ENCODE measurements at regions not wholly inside any gene's neighbourhood (a gene's known extent, or its start where the extent isn't known, plus 50 kb on each side); places are given as distances from the start of the nearest gene placed in this dataset.
"Not testable (repeated sequence)": the region's sequence is repeated elsewhere in the genome, so short reads cannot be mapped to it uniquely, and the experiment has no call there.

DNA sequence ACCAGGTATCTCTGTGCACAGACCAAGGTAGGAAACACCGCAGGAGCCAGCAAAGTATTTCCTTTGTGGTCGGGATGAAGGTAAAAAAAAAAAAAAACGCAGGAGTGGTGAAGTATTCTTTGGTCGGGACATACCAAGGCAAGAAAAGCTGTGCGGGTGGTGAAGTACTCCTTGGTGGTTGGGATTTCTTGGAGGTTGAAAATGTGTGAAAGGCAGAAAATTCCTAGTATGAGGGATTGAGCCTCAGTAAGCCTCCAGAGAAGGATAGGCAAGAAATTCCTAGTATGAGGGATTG is 802.6 kb downstream of the PLA2G4A start:
- no peak for DNase-seq (ENCODE audit: low read depth in 3 of 3)

- no peak for DNase-seq (ENCODE audit: low read depth in 3 of 3)
Measured at GRCh38 chr1:187631984-187632383, 803.2 kb downstream of the PLA2G4A start.

GRCh38 chr1:187634940-187635339 is 806.2 kb downstream of the PLA2G4A start:
- DNase-seq (ENCODE audit: low read depth in 3 of 3): no peak

GRCh38 chr1:187638733-187639434 is 810.1 kb downstream of the PLA2G4A start:
- DNase-seq (ENCODE audit: low read depth in 3 of 3): no peak

GRCh38 chr1:187641015-187641414 is 812.3 kb downstream of the PLA2G4A start:
- DNase-seq (ENCODE audit: low read depth in 3 of 3): no peak

GRCh38 chr1:187641463-187641862 is 812.7 kb downstream of the PLA2G4A start:
- DNase-seq (ENCODE audit: low read depth in 3 of 3): no peak

DNA sequence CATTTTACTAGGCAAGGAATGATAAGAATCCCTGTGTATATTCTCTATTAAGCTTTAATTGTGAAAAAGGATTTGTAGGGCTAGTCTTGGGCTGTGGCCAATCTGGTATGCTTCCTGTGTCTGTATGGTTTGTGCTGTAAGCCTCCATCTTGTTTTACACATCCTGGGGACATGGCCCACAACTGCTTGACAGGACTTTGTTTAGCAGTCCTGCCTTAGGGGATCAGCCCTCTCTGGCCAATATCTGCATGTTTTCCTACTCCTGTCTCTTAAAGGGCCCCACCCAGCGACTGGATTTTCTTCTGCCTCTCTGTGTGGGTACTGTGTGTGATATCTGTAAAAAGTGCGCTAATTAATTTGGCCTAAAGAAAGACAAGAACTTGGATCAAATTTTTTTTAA is 813.2 kb downstream of the PLA2G4A start:
- DNase-seq (ENCODE audit: low read depth in 3 of 3): no peak

DNA sequence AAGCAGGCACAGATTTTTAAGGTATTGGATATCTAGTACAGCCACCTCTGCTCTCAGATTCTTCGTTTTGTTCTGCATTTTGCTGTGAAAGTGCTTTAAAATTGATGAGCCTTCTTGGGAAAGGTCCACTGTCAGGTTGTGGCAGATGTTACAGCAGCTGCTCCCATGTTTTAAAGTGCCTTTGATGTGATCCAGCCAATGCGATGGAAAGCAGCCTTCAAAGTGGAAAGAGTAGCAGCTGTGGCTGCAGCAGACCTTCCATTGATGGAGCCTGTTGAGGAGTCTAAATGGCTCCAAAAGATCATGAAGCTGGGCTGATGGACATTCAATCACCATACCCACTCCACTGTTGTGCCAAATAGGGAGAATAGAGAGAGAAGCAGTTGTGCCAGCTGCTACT is 816.9 kb downstream of the PLA2G4A start:
- DNase-seq (ENCODE audit: low read depth in 3 of 3): no peak

GRCh38 chr1:187646536-187647107 is 817.9 kb downstream of the PLA2G4A start:
- DNase-seq (ENCODE audit: low read depth in 3 of 3): no peak

- DNase-seq (ENCODE audit: low read depth in 3 of 3): no peak
Measured at GRCh38 chr1:187648091-187648490, 819.3 kb downstream of the PLA2G4A start.

DNA sequence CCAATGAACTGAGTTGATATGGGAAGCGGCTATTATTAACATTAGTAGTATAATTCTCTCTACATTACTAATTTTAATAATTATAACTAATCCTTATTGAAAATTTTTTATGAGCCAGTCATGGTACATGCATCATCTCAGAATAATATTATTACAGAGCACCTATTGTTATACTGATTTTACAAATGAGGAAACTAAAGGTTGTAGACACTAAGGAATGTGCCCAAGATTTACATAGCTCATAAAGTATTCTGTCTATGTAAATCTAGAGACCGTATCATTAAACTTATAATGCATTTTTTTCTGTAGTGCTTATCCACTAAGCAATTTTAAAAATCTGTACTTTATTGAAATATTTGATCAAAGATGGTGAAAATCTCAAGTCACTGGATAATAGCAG is 825.9 kb downstream of the PLA2G4A start:
- no peak for DNase-seq (ENCODE audit: low read depth in 3 of 3)

GRCh38 chr1:187655104-187655503 is 826.4 kb downstream of the PLA2G4A start:
- no peak for DNase-seq (ENCODE audit: low read depth in 3 of 3)

DNA sequence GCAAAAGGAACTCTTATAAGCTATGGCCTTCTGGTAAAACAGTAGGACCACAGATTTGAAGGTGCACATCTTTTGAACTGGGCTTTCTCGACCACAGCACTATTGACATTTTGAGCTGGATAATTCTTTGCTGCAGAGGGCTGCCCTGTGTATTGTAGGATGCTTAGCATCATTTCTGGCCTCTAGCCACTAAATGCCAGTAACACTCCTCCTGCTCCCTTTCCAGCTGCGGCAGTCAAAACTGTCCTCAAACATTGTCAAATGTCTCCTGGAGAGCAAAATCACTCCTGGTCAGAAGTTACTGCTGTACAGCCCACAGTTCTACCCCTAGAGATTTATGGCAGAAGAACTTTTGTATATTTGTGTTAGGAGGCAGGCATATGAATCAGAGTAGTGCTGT is 836.7 kb downstream of the PLA2G4A start:
- DNase-seq (ENCODE audit: low read depth in 3 of 3): no peak

- DNase-seq (ENCODE audit: low read depth in 3 of 3): no peak
Measured at GRCh38 chr1:187680823-187681222, 852.1 kb downstream of the PLA2G4A start.

GRCh38 chr1:187682112-187682511 is 853.4 kb downstream of the PLA2G4A start:
- DNase-seq (ENCODE audit: low read depth in 3 of 3): no peak

DNA sequence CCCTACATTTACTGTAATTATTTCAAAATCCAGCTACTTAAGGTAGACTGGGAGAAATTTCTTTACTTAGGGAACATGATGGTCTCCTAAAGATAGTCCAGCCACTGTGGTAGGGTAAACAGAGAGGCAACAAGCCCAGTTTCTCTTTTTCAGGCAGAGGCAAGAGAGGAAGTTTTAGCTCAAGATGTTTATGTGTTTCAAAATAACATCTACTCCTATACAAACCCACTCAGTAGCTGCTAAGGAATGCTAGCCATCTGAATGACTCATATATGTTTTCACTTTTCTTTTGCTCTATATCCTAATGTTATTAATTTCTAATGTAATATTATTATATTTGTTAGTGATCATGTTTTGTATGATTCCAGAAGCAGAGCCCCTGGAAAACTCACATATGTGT is 856.6 kb downstream of the PLA2G4A start:
- no peak for DNase-seq (ENCODE audit: low read depth in 3 of 3)

DNA sequence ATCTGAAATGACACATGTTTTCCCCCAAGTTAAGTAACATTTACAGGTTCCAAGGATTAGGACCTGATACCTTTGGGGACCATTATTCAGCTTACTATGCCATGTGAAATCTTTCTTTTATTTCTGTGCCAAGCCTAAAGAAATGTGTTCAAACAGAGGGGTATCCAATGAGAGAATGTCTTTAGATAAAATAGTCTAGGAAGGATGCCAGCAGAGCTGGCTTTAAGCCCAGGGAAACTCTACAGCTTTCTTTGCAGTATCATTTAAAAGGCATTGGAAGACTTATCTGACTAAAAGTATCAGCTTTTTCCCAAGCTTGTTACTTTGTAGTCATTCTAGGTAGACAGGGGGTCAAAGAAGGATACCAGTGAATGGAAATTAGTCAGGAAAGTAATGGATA is 860.4 kb downstream of the PLA2G4A start:
- DNase-seq (ENCODE audit: low read depth in 3 of 3): no peak

DNA sequence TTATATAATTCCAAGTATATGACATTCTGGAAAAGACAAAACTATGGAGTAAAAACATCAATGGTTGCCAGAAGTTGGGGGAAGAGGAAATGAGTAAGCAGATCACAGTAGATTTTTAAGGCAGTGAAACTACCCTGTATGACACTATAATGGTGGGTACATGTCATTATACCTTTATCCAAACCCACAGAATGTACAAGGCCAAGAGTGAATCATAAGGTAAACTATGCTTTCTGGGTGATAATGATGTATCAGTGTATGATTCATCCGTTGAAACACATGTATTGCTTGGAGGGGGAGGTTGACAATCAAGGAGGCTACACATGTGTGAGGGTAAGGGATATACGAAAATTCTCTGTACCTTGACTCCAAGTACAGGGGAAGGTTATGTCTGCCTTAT is 862.7 kb downstream of the PLA2G4A start:
- DNase-seq (ENCODE audit: low read depth in 3 of 3): no peak

DNA sequence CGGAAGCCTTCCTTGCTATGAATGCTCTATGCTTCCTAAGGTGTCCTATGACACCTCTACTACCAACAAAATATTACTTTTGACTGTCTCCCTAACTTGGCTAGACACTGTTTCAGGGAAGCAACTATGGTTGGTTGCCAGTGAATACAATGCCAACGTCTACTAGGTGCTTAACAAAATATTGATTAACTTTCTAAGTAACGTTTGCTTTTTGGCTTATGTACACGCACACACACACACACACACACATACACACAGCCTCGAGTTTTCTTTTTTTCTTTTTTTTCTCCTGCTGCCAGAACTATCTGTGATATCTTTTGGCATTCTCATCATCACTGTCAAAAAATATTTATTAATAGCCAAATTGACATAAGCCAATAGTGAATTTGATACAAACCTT is 864.0 kb downstream of the PLA2G4A start:
- no peak for DNase-seq (ENCODE audit: low read depth in 3 of 3)

DNA sequence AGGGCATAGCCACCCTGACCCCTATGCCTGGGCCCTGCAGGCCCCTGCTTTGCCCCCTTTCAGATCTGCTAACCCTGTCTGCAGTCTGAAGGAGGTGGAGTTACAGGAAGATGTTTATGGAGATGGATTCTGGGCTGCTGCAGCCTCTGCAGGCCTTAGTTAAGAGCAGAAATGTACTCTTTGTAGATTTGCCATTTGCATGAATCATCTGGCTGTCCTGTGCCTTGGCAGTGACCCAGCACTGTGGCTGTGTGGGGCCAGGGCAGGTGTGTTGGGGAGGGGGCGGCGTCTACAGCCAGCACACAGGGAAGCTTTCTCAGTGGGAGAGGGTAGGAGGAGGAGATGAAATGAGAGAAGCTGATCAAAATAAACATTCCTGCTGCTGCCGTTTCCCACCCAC is 867.3 kb downstream of the PLA2G4A start:
- DNase-seq (ENCODE audit: low read depth in 3 of 3): no peak

DNA sequence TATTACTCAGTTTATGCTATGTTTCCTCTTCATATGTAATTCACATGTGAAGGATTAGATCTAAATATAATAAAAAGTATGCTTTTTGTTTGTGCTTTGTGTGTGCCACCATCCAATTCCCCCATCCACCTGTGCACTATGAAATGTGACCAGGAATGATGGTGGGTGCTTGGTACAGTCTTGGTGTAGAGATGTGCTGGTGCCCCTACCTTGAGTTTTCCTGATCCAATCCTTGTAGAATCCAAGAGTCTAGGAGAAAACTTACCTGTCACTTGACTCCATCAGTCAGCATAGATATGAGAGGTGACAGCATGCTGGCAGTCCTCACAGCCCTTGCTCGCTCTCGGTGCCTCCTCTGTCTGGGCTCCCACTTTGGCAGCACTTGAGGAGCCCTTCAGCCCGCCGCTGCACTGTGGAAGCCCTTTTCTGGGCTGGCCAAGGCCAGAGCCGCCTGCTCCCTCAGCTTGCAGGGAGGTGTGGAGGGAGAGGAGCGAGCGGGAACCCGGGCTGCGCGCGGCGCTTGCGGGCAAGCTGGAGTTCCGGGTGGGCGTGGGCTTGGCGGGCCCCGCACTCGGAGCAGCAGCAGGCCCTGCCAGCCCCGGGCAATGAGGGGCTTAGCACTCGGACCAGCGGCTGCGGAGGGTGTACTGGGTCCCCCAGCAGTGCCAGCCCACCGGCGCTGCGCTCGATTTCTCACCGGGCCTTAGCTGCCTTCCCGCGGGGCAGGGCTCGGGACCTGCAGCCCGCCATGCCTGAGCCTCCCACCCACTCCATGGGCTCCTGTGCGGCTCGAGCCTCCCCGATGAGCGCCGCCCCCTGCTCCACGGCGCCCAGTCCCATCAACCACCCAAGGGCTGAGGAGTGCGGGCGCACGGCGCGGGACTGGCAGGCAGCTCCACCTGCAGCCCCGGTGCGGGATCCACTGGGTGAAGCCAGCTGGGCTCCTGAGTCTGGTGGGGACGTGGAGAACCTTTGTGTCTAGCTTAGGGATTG is 874.7 kb downstream of the PLA2G4A start:
- DNase-seq (ENCODE audit: low read depth in 3 of 3): not testable (repeated sequence)

- DNase-seq (ENCODE audit: low read depth in 3 of 3): no peak
Measured at GRCh38 chr1:187714470-187714869, 885.7 kb downstream of the PLA2G4A start.

- no peak for DNase-seq (ENCODE audit: low read depth in 3 of 3)
Measured at GRCh38 chr1:187715483-187715882, 886.7 kb downstream of the PLA2G4A start.

All from stimulated activated CD4-positive, alpha-beta T cell treated with anti-CD3 and anti-CD28 coated beads, TNF-alpha, amount 100 ng/mL, for 48 hours (primary cell).